ENCODE measurements at regions not wholly inside any gene's neighbourhood (a gene's known extent, or its start where the extent isn't known, plus 50 kb on each side); places are given as distances from the start of the nearest gene placed in this dataset.

- TF ChIP-seq CTCF (IDR thresholded peaks at IDR 0.05; ENCODE audit: low read depth, low read length), result no peak
- no peak overlapping the region for H3K4me3 ChIP-seq (replicated peaks in 1 of 2; ENCODE audit: low read depth in 2 of 2, low read length in 2 of 2)
- DNase-seq (ENCODE audit: low read depth in 2 of 2), result no peak
These were observed 140.3 kb downstream of the SALL1 start for GRCh38 chr16:51010817-51011216.

- no peak overlapping the region for H3K4me3 ChIP-seq (replicated peaks in 1 of 2; ENCODE audit: low read depth in 2 of 2, low read length in 2 of 2)
- no peak for DNase-seq (ENCODE audit: low read depth in 2 of 2)
- no peak for TF ChIP-seq CTCF (IDR thresholded peaks at IDR 0.05; ENCODE audit: low read depth, low read length)
These were observed 141.3 kb downstream of the SALL1 start for GRCh38 chr16:51009813-51010212.

GRCh38 chr16:51009359-51009758, 141.7 kb downstream of the SALL1 start:
- no peak for TF ChIP-seq CTCF (IDR thresholded peaks at IDR 0.05; ENCODE audit: low read depth, low read length)
- no peak for DNase-seq (ENCODE audit: low read depth in 2 of 2)
- H3K4me3 ChIP-seq (replicated peaks in 1 of 2; ENCODE audit: low read depth in 2 of 2, low read length in 2 of 2), result no peak overlapping the region

- no peak for TF ChIP-seq CTCF (IDR thresholded peaks at IDR 0.05; ENCODE audit: low read depth, low read length)
- H3K4me3 ChIP-seq (replicated peaks in 1 of 2; ENCODE audit: low read depth in 2 of 2, low read length in 2 of 2), result no peak overlapping the region
- DNase-seq (ENCODE audit: low read depth in 2 of 2), result no peak
These were observed 142.5 kb downstream of the SALL1 start for GRCh38 chr16:51008607-51009006.

GRCh38 chr16:51008037-51008436, 143.0 kb downstream of the SALL1 start:
- no peak overlapping the region for H3K4me3 ChIP-seq (replicated peaks in 1 of 2; ENCODE audit: low read depth in 2 of 2, low read length in 2 of 2)
- DNase-seq (ENCODE audit: low read depth in 2 of 2), result no peak
- no peak for TF ChIP-seq CTCF (IDR thresholded peaks at IDR 0.05; ENCODE audit: low read depth, low read length)

GRCh38 chr16:51003850-51004566, 147.1 kb downstream of the SALL1 start:
- DNase-seq (ENCODE audit: low read depth in 2 of 2), result no peak
- H3K4me3 ChIP-seq (replicated peaks in 1 of 2; ENCODE audit: low read depth in 2 of 2, low read length in 2 of 2), result no peak overlapping the region
- no peak for TF ChIP-seq CTCF (IDR thresholded peaks at IDR 0.05; ENCODE audit: low read depth, low read length)

All from cardiac fibroblast (primary cell).